GM12865 (cell line): ENCODE measurements at regions not wholly inside any gene's neighbourhood (a gene's known extent, or its start where the extent isn't known, plus 50 kb on each side); places are given as distances from the start of the nearest gene placed in this dataset.

Experiments used
- DNase-seq: peaks from one replicate; pipeline ENCODE4 v3.0.0; 2010; ENCODE audit warnings: low read depth
- H3K4me3 ChIP-seq: 2 replicates; pipeline ENCODE4 v1.5.1; 2011; ENCODE audit warnings: mild to moderate bottlenecking, low read depth, low read length, control low read depth
- CTCF ChIP-seq: IDR thresholded peaks from 2 replicates; pipeline ENCODE4 v1.5.1; 2011; ENCODE audit warnings: low read length, control low read depth, low read depth, inconsistent platforms; ENCODE audit not compliant: insufficient read depth; ENCODE audit errors: missing control alignments

DNA sequence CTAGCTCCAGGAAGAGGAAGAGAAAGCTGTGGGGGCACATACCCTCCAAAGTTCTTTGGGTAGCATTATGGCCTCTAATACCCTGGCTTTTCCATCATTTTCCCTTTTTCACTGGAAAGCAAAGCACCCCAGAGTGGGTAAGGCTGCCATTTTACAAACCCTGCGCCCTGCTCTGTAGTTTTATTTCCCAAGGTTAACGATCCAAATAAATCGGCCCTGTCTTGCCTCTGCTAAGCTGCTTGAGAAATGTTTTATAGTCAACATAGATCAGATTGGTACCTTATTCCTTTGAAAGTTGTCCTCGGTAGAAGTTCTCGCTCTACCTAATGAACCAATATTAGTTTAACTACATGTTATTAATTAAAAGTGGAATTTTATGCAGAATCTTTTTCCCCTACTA, 328.2 kb downstream of the NPIPA8 start:
- no peak for DNase-seq
- H3K4me3 ChIP-seq, result no peak overlapping the region
- no peak for TF ChIP-seq CTCF

- no peak overlapping the region for H3K4me3 ChIP-seq
- no peak for DNase-seq
Measured at GRCh38 chr16:18003033-18003432, 333.5 kb downstream of the NPIPA8 start.

DNA sequence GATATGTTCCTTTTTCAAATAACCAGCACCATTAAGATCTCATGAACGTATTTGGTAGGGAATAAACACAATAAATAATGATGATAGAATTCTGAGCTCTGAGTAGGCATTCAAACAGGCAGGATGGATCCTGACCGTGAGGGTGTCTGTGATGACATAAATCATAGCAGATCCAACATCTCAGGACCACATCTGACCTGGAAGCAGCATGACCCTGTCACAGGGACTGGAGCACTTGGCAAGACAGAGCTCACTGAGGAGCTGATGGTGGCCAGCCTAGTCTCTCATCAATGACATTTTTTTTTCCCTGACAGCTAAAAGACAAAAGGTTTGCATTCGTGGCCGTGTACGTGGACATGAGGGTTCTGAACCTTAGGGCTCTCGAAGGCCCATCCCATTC, 337.5 kb downstream of the NPIPA8 start:
- no peak for TF ChIP-seq CTCF
- DNase-seq, result no peak
- H3K4me3 ChIP-seq, result no peak overlapping the region

More at GRCh38 chr16:18003033-18003432, 333.5 kb downstream of the NPIPA8 start:
- no peak for TF ChIP-seq CTCF

DNA sequence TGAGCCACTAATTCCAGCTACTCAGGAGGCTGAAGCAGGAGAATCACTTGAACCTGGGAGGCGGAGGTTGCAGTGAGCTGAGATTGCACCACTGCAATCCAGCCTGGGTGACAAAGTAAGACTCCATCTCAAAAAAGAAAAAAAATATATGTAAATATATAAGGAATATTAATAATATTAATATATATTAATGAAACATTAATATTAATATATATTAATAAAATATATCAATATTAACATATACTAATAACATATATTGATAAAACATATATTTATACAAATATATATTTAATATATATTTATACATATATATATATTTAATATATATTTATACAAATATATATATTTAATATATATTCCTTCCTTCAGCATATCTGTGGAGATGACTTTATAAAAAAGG, 338.0 kb downstream of the NPIPA8 start:
- TF ChIP-seq CTCF, result no peak

GRCh38 chr16:17994027-17994426, 342.5 kb downstream of the NPIPA8 start:
- no peak for TF ChIP-seq CTCF
- no peak for DNase-seq
- H3K4me3 ChIP-seq, result no peak overlapping the region

More for the DNA sequence above, 338.0 kb downstream of the NPIPA8 start:
- no peak for DNase-seq
- no peak overlapping the region for H3K4me3 ChIP-seq

DNA sequence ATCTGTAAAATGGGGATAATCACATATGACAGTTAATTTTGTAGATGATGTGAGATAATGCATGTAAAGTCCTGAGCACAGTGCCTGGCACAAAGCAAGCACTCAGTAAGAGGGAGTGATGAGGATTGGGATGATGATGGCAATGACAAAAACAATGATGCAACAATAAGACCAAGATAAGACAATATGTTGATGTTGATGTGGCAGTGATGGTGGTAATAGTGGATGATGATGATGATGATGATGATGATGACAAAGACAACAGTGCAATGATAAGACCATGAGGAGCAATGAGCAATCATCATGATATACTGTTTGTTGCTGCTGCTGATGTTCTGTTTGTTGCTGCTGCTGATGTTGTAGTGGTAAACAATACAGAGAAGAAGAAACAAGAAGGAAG, 344.1 kb downstream of the NPIPA8 start:
- no peak overlapping the region for H3K4me3 ChIP-seq
- no peak for TF ChIP-seq CTCF
- DNase-seq, result no peak

DNA sequence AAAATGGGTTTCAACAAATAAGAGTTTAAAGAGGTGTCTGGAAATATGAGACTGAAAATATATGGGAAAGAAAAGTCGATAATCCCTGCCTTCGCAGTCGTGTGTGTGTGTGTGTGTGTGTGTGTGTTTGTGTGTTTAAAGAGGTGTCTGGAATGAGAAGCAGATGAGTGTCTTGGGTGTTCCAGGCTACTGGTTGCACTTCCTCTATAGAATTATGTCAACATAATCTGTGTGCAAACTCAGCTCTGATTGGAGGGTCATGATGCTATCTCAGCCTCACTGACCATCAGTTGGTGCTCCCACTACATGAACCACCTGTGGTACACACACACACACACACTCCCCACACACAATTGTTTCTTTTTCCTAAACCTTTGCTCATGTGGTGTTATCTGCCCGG, 347.3 kb downstream of the NPIPA8 start:
- H3K4me3 ChIP-seq, result no peak overlapping the region
- no peak for TF ChIP-seq CTCF
- DNase-seq, result no peak
